HG02759 (cell line): ENCODE measurements at regions not wholly inside any gene's neighbourhood (a gene's known extent, or its start where the extent isn't known, plus 50 kb on each side); places are given as distances from the start of the nearest gene placed in this dataset.
"Not testable (repeated sequence)": the region's sequence is repeated elsewhere in the genome, so short reads cannot be mapped to it uniquely, and the experiment has no call there.

Experiments used
- ATAC-seq: cut with Tn5 transposase; IDR thresholded peaks from one replicate; pipeline ENCODE4 v1.9.1; 2021; ENCODE audit warnings: mild to moderate bottlenecking, moderate library complexity; ENCODE audit not compliant: unreplicated experiment

DNA sequence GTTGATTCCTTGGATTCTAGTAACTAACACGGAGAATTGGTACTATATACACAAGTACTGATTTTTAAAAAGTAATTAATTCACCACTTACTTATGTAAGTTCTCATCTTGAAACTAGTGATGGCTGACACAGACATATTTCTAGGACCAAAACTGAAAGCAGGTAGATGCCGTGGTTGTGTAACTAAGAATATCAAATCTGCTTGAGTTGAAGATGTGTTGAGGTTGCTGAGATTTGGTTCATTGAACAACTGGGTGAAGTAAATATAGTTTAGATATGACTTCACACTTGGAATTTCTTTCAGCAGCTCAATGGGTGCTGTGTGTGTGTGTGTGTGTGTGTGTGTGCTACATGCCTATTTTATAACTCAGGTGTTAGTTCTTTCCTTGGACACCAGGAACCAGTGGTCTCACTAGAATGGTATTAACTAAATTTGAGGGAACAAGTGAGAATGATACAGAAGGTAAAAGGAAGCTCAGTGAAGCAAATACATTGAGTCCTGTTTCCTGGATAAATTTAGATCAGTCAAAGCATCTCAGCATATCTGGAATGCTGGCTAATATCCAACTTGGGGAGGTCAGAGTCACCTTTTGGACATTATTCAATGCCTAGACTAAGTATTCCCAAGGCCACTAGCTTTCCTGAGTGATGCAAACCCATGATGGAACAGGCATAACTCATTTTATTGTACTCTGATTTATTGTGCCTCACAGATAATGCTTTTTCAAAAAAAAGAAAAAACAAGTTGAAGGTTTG is 110.7 kb upstream of the ZEB2 start:
- ATAC-seq: peak; percentile 97

DNA sequence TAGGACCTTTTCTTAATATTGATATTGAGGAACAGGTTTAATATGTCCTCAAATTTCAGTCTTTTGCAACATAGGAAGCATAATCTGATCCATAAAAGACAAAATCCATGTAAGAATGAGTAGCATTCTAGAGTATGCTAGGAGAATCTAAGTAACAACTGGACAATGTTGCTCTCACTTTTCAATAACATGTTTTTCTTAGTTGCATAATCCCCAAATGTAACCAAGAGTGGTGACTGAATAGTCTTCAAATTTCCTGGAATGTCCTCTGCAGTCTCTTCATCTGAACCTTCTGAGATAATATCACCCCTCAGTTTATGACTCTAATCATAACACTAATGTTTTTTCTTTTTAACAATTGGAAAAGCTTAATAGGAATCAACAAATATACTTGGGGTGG is 110.0 kb upstream of the ZEB2 start:
- no peak for ATAC-seq

- ATAC-seq: no peak
Observed at GRCh38 chr2:144628566-144628965, 108.6 kb upstream of the ZEB2 start.

DNA sequence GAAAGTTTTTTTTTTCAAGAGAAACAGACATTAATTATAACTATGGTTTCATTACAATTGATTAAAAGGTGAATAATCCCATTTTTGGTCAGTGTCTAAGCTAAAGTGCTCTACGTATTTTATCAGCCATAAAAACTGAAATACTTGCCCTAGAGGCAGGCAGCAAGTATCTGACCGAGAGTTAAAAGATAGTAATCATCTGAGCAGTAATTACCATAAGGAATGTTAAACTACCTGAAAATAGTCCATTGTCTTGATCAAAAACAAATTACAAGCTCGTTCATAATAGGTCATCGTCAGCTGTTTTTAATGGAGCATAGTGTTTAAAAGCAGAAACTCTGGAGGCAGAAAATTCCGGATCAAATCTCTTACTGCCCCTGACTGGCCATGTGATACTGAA is 105.7 kb upstream of the ZEB2 start:
- no peak for ATAC-seq

- ATAC-seq: no peak
Observed at GRCh38 chr2:144625226-144625625, 105.3 kb upstream of the ZEB2 start.

- no peak for ATAC-seq
Observed at GRCh38 chr2:144624451-144624850, 104.5 kb upstream of the ZEB2 start.

DNA sequence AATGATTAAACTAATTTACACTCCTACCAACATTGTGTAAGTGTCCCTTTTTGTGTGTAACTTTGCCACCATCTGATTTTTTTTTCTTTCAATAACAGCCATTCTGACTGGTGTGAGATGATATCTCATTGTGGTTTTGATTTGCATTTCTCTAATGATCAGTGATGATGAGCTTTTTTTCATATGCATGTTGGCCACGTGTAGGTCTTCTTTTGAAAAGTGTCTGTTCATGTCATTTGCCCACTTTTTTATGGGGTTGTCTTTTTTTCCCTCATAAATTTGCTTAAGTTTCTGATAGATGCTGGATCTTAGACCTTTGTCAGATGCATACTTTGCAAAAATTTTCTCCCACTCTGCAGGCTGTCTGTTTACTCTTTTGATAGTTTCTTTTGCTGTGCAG is 102.5 kb upstream of the ZEB2 start:
- not testable (repeated sequence) for ATAC-seq

GRCh38 chr2:144621266-144621665 is 101.3 kb upstream of the ZEB2 start:
- no peak for ATAC-seq

DNA sequence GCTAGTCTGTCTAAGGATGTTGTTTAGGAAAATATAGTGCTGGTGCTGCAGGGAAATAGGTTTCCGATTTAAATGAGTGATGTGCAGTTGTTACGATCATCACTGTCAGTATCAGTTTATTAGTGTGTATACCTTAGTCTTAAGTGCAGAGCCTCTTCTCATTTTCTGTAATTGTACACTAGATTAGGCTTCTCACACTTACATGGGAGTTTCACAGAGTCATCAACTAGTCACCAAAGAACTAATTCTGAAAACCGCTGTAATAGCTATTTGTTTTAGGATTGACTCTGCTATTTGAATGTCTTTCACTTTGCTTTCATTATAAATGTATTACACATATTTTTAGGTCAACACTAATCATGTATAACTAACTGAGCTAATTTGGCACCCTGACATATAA is 99.8 kb upstream of the ZEB2 start:
- no peak for ATAC-seq

DNA sequence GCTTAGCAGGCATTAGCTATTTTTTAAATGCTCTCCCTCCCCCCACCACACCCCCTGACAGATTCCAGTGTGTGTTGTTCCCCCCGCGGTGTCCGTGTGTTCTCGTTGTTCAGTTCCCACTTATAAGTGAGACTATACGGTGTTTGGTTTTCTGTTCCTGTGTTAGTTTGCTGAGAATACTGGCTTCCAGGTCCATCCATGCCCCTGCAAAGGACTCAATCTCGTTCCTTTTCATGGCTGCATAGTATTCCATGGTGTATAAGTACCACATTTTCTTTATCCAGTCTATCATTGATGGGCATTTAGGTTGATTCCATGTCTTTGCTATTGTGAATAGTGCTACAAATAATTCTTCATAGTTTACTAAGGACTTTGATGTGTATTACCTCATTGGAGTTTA is 97.3 kb upstream of the ZEB2 start:
- ATAC-seq: not testable (repeated sequence)

GRCh38 chr2:144615866-144616565 is 96.1 kb upstream of the ZEB2 start:
- no peak for ATAC-seq

DNA sequence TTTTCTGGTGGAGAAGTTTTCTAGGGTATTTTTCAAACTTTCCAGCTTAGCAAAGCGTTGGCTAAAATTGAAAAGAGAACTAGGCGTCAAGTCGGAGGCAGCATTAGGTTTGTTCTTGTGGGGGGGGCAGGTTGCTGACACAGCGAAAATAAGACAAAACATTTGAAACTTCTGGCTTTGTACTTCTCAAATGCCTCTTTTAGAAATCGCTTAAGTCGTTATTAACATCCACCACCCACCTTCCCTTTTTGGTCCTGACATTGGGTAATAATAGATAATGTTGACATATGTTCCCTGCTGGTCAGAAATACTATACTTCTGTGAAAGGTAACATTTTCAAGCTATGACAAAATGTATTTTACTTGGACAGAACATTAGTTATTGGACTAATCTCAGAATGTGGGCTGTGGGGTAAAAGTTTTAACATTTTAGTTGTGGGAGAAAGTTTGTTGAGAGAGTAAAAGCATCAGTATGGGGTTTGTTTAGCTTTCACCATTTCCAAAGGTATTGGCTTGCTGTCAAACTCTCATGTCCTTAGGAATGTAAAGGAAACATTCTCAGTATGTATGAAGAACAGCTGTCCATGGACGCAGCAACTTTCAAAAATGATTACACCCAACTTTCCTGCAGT is 88.1 kb upstream of the ZEB2 start:
- ATAC-seq: no peak

GRCh38 chr2:144607099-144607498 is 87.2 kb upstream of the ZEB2 start:
- no peak for ATAC-seq

GRCh38 chr2:144606466-144607095 is 86.7 kb upstream of the ZEB2 start:
- no peak for ATAC-seq

DNA sequence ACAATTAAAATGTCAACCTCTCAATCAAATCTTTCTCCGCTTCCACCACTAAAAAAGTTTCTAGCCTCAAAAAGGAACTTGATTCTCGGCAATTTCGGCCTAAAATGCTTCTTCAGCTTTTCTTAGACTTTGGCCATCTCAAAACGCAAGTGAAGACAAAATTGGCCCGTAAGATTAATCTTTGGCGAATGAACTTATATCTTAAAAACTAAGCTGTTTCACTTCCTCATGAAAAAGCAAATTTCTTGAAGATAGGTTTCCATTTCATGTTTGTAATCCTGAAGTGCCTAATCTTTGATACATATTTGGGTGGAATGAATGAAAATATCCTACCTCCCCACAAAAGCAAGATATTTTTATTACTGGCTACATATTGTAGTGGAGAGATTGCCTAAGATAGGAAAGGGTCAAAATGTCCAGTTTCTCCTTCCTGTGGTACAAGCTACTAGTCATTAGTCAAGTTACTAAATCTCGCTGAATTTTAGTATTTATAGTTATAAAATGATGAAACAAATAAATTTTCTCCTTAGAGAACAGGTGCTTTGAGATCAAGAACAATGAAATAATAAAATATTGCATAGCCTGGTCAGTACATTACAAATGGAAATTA is 85.4 kb upstream of the ZEB2 start:
- no peak for ATAC-seq

- no peak for ATAC-seq
Observed at GRCh38 chr2:144603334-144603733, 83.4 kb upstream of the ZEB2 start.

DNA sequence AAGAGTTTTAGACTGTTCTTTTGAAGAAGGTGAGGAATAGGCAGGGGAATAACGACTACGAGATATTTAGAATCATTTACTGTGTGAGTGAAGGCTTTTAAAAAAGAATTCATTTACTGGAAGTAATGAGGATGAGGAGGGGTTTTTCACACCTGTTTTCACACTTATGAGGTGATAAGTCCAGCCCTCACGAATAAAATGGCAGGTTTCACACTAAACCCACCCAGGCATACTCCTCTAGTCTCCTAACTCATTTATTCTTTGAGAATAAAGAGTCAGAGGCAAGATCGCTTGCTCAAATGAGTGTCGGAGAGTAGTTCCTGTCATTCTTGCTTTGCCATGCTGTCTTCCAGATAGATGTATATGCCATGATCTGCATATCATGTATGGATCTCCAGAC is 79.0 kb upstream of the ZEB2 start:
- ATAC-seq: no peak

- no peak for ATAC-seq
Observed at GRCh38 chr2:144597894-144598593, 78.1 kb upstream of the ZEB2 start.

- ATAC-seq: no peak
Observed at GRCh38 chr2:144597388-144597787, 77.5 kb upstream of the ZEB2 start.

- peak; percentile 89 for ATAC-seq
Observed at GRCh38 chr2:144596073-144596871, 76.4 kb upstream of the ZEB2 start.
